ENCODE measurements at regions not wholly inside any gene's neighbourhood (a gene's known extent, or its start where the extent isn't known, plus 50 kb on each side); places are given as distances from the start of the nearest gene placed in this dataset.
"Not testable (repeated sequence)": the region's sequence is repeated elsewhere in the genome, so short reads cannot be mapped to it uniquely, and the experiment has no call there.

DNA sequence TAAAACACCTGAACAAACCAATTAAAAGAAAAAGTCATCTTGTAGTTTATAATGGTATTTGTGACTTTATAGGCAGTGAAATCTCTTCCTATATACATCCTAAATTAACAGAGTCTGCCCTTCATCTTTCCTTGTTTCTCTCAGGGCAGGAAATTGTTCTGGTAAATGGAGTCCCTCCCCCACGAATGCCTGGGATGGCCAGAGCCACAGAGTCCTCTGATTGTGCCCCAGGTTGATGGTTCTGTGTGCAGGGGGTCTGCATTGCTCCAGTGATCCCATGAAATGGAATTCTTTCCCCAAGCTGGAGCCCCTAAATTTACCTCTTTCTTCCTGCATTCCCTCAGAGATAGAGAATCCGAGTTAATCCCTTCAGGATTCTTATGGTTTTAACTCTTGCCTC, 155.5 kb downstream of the MTX2 start:
- Histone ChIP-seq H3K27me3 (ENCODE audit: control insufficient read depth, insufficient read depth, low read length) (no peaks in the 10 kb centered on the region), H3K36me3 (ENCODE audit: control insufficient read depth, insufficient read depth, low read length) (no peaks in the 10 kb centered on the region), H3K4me3 (ENCODE audit: low read depth, low read length) (no peak overlapping the region)
- TF ChIP-seq CTCF (IDR thresholded peaks at IDR 0.05; ENCODE audit: insufficient read depth, low read depth, low read length) = no peak
- ChIA-PET CTCF (no interaction called here), POLR2A (no interaction called here)
- DNase-seq (ENCODE audit: low read depth) = no peak

GRCh38 chr2:176427549-176427948, 158.3 kb downstream of the MTX2 start:
- Histone ChIP-seq H3K36me3 (ENCODE audit: control insufficient read depth, insufficient read depth, low read length) (no peaks in the 10 kb centered on the region), H3K4me3 (ENCODE audit: low read depth, low read length) (no peak overlapping the region), H3K27me3 (ENCODE audit: control insufficient read depth, insufficient read depth, low read length) (no peaks in the 10 kb centered on the region)
- no peak for TF ChIP-seq CTCF (IDR thresholded peaks at IDR 0.05; ENCODE audit: insufficient read depth, low read depth, low read length)
- DNase-seq (ENCODE audit: low read depth) = no peak
- ChIA-PET POLR2A (no interaction called here), CTCF (no interaction called here)

DNA sequence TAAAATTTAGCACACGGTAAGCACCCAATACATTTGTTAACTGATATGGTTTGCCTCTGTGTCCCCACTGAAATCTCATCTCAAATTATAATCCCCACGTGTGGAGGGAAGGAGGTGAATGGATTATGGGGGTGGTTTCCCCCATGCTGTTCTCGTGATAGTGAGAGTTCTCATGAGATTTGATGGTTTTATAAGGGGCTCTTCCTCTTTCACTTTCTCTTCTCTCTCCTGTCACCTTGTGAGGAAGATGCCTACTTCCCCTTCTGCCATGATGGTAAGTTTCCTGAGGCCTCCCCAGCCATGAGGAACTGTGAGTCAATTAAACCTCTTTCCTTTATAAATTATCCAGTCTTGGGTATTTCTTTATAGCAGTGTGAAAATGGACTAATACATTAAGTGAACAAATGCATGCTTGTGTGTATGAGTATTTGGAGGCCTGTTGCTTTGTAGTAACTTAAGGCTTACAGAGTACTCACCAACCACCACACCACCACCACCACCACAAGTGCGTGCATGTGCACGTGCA, 159.8 kb downstream of the MTX2 start:
- H3K4me3 ChIP-seq (ENCODE audit: low read depth, low read length); POLR2A ChIA-PET; CTCF ChIA-PET; H3K36me3 ChIP-seq (ENCODE audit: control insufficient read depth, insufficient read depth, low read length); DNase-seq (ENCODE audit: low read depth); H3K27me3 ChIP-seq (ENCODE audit: control insufficient read depth, insufficient read depth, low read length): not testable (repeated sequence)

DNA sequence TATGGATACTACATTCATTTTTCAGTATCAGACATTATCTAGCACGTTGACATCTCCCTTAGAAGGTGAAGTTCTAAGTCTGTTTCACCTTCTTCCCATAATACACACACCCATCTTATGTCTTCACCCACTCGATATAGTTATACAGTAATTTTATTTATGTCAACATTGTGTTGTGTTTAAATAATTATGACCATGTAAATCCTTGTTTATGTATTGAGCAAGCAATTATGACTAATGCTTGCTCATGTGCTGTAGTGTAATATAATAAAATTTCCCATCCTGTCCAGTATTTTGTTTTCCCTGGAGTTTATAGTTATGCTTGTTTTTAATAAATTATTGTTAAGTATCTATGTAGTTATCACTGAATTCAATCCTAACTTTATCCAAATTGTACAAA, 163.2 kb downstream of the MTX2 start:
- no peaks in the 10 kb centered on the region for H3K27me3 ChIP-seq (ENCODE audit: control insufficient read depth, insufficient read depth, low read length)
- ChIA-PET POLR2A (no interaction called here), CTCF (no interaction called here)
- H3K36me3 ChIP-seq (ENCODE audit: control insufficient read depth, insufficient read depth, low read length) = no peaks in the 10 kb centered on the region
- TF ChIP-seq CTCF (IDR thresholded peaks at IDR 0.05; ENCODE audit: insufficient read depth, low read depth, low read length) = no peak
- H3K4me3 ChIP-seq (ENCODE audit: low read depth, low read length) = no peak overlapping the region
- no peak for DNase-seq (ENCODE audit: low read depth)

- no peak for TF ChIP-seq CTCF (IDR thresholded peaks at IDR 0.05; ENCODE audit: insufficient read depth, low read depth, low read length)
- ChIA-PET CTCF (interaction anchor here (1.0 to 1.2 kb wide), 2 partner anchors 9 to 12 kb away, joined by 3 read pairs; no protein-coding TSS in a partner anchor), POLR2A (no interaction called here)
- no peak overlapping the region for H3K4me3 ChIP-seq (ENCODE audit: low read depth, low read length)
- no peaks in the 10 kb centered on the region for H3K36me3 ChIP-seq (ENCODE audit: control insufficient read depth, insufficient read depth, low read length)
- DNase-seq (ENCODE audit: low read depth) = no peak
- no peaks in the 10 kb centered on the region for H3K27me3 ChIP-seq (ENCODE audit: control insufficient read depth, insufficient read depth, low read length)
These were observed 166.5 kb downstream of the MTX2 start for GRCh38 chr2:176435729-176436128.

DNA sequence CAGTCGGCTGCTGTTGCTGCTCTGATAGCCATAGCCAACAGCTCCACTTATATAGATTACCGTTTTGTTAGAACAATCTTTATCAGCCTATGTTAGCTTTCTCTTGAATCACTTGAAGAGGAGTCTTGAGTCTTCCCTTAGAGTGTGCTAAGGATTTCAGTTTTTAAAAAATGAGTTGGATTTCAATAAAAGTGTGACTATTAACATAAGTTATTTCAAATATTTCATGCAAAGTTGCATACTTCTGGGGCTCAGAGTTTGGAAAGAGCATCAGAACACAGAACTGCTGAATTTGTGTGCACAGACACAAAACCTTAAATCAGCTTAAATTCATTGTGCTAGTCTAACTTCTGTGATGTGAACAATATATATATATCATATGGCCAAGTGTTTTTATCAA, 174.7 kb downstream of the MTX2 start:
- no peak for TF ChIP-seq CTCF (IDR thresholded peaks at IDR 0.05; ENCODE audit: insufficient read depth, low read depth, low read length)
- H3K4me3 ChIP-seq (ENCODE audit: low read depth, low read length) = no peak overlapping the region
- no peaks in the 10 kb centered on the region for H3K36me3 ChIP-seq (ENCODE audit: control insufficient read depth, insufficient read depth, low read length)
- ChIA-PET CTCF (interaction anchor here (0.6 to 5.1 kb wide), 5 partner anchors 8 to 303 kb away, joined by 3 to 33 read pairs (median 4); no protein-coding TSS in a partner anchor), POLR2A (no interaction called here)
- H3K27me3 ChIP-seq (ENCODE audit: control insufficient read depth, insufficient read depth, low read length) = no peaks in the 10 kb centered on the region
- no peak for DNase-seq (ENCODE audit: low read depth)
